IMR-90 (cell line): ENCODE measurements at regions not wholly inside any gene's neighbourhood (a gene's known extent, or its start where the extent isn't known, plus 50 kb on each side); places are given as distances from the start of the nearest gene placed in this dataset.

Experiments
- BHLHE40 ChIP-seq: fragments of 150-350 bp; IDR thresholded peaks from 2 replicates; pipeline ENCODE4 v1.6.1; 2016; ENCODE audit warnings: mild to moderate bottlenecking, low read depth, low read length
- CEBPB ChIP-seq: IDR thresholded peaks from 2 replicates; pipeline ENCODE4 v1.6.1; 2012; ENCODE audit warnings: low read depth, low read length, improper control_type of control experiment
- CTCF ChIP-seq: conservative IDR thresholded peaks from 2 replicates; pipeline ENCODE4 v1.5.1; 2012; ENCODE audit warnings: mild to moderate bottlenecking, low read depth, low read length, improper control_type of control experiment
- ELK1 ChIP-seq: fragments of 150-350 bp; IDR thresholded peaks from 2 replicates; pipeline ENCODE4 v1.6.1; 2016; ENCODE audit warnings: low read depth, mild to moderate bottlenecking, low read length, moderate library complexity, borderline replicate concordance
- FOS ChIP-seq: fragments of 150-350 bp; IDR thresholded peaks from 2 replicates; pipeline ENCODE4 v1.6.1; 2016; ENCODE audit warnings: low read depth, low read length
- MAFK ChIP-seq: IDR thresholded peaks from 2 replicates; pipeline ENCODE4 v1.6.1; 2012; ENCODE audit warnings: low read depth, low read length, improper control_type of control experiment
- MAZ ChIP-seq: IDR thresholded peaks from 2 replicates; pipeline ENCODE4 v1.6.1; 2012; ENCODE audit warnings: low read depth, mild to moderate bottlenecking, low read length, improper control_type of control experiment, moderate library complexity, borderline replicate concordance
- MXI1 ChIP-seq: IDR thresholded peaks from 2 replicates; pipeline ENCODE4 v1.6.1; 2012; ENCODE audit warnings: low read depth, mild to moderate bottlenecking, low read length, moderate library complexity, borderline replicate concordance
- POLR2A ChIP-seq: IDR thresholded peaks from 2 replicates; pipeline ENCODE4 v1.6.1; 2012; ENCODE audit warnings: mild to moderate bottlenecking, low read depth, low read length
- RAD21 ChIP-seq: IDR thresholded peaks from 2 replicates; pipeline ENCODE4 v1.6.1; 2012; ENCODE audit warnings: low read length, improper control_type of control experiment
- RCOR1 ChIP-seq: IDR thresholded peaks from 2 replicates; pipeline ENCODE4 v1.6.1; 2012; ENCODE audit warnings: mild to moderate bottlenecking, low read length, improper control_type of control experiment; ENCODE audit not compliant: insufficient replicate concordance
- SMC3 ChIP-seq: fragments of 150-350 bp; IDR thresholded peaks from 2 replicates; pipeline ENCODE4 v1.6.1; 2016; ENCODE audit warnings: low read depth, mild to moderate bottlenecking, antibody characterized with exemption, low read length, moderate library complexity
- USF2 ChIP-seq: fragments of 150-350 bp; IDR thresholded peaks from 2 replicates; pipeline ENCODE4 v1.6.1; 2017; ENCODE audit warnings: mild to moderate bottlenecking, antibody characterized with exemption, low read length, low read depth

GRCh38 chr20:19909725-19910124 is 107.4 kb upstream of the NAA20 start:
- no peak for TF ChIP-seq POLR2A
- TF ChIP-seq CTCF: no peak
- TF ChIP-seq RAD21: no peak
- no peak for TF ChIP-seq SMC3
- TF ChIP-seq CEBPB: no peak
- TF ChIP-seq FOS: no peak
- no peak for TF ChIP-seq MXI1
- TF ChIP-seq MAZ: no peak
- TF ChIP-seq ELK1: no peak
- TF ChIP-seq USF2: no peak
- TF ChIP-seq BHLHE40: no peak
- TF ChIP-seq MAFK: no peak
- no peak for TF ChIP-seq RCOR1
